ENCODE measurements at regions not wholly inside any gene's neighbourhood (a gene's known extent, or its start where the extent isn't known, plus 50 kb on each side); places are given as distances from the start of the nearest gene placed in this dataset.

GRCh38 chrX:115946059-115946458 is 224.5 kb upstream of the AGTR2 start:
- TF ChIP-seq CTCF (conservative IDR thresholded peaks at IDR 0.05; ENCODE audit: low read depth, low read length): no peak
- no peak for TF ChIP-seq ELK1 (IDR thresholded peaks at IDR 0.05; ENCODE audit: borderline replicate concordance, low read depth, low read length)
- no peak for TF ChIP-seq CEBPB (IDR thresholded peaks at IDR 0.05; ENCODE audit: low read depth, low read length)
- no peak for TF ChIP-seq POLR2A (IDR thresholded peaks at IDR 0.05; ENCODE audit: low read depth, low read length)
- no peak for TF ChIP-seq RCOR1 (IDR thresholded peaks at IDR 0.05; ENCODE audit: insufficient replicate concordance, low read length)
